ENCODE measurements at regions not wholly inside any gene's neighbourhood (a gene's known extent, or its start where the extent isn't known, plus 50 kb on each side); places are given as distances from the start of the nearest gene placed in this dataset.

DNA sequence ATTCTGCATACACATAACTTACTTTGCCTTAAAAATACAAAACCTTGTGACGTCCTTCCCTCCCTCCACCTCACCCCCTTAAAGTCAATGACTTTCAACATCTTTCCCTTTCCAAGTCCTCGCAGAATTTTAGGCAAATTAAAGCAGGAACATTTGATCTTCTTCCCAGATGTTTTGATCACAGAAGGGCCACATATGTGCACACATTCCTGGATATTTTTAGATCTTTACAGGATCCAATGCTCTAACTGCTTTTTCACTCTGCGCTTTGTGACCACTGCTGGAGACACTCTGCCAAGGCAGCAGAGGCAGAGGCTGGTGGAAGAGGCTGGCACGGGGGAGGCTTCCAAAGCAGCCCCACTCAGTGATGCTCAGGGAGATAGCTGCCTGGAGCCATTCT, 130.7 kb downstream of the SEC61B start:
- Histone ChIP-seq H3K4me1 (ENCODE audit: control insufficient read depth in 3 of 3, insufficient read depth in 2 of 3, low read depth in 1 of 3, low read length in 2 of 3) (no peaks in the 10 kb centered on the region), H3K27me3 (ENCODE audit: control insufficient read depth in 3 of 3, insufficient read depth in 3 of 3, low read length in 3 of 3) (peaks cover 0 to 4% (median 0%) of the 10 kb centered on the region in 3 donors), H3K4me3 (ENCODE audit: low read depth in 1 of 3, low read length in 3 of 3) (no peak overlapping the region), H3K36me3 (ENCODE audit: control insufficient read depth in 3 of 3, insufficient read depth in 2 of 3, low read depth in 1 of 3, low read length in 3 of 3) (no peaks in the 10 kb centered on the region), H3K27ac (ENCODE audit: low read depth in 1 of 3, low read length in 2 of 3) (no peak overlapping the region), H3K9me3 (ENCODE audit: control insufficient read depth in 2 of 2, insufficient read depth in 1 of 2, low read depth in 1 of 2, low read length in 1 of 2) (no peaks in the 10 kb centered on the region)
- FAIRE-seq (no peak), DNase-seq (no peak)
- 72 to 82% (median 74%) methylated on average over 4 of the region's 4 CpGs for WGBS, 3 donors

DNA sequence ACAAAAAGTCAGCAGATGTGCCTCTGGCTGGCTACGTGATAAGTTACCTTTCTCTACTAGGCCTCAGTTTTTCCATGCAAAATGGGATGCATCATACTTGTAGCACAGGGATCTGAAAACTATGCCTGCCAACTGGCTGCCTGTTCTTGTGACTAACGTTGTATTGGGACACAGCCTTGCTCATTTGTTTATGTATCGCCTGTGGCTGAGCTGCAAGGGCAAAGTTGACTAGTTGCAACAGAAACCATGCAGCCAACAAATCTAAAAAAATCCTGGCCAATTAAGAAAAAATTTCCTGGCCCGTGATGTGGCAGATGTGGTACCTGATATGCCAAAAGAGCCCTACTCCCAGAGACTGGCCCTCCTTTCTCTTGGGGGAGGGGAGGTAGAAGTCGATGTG, 131.3 kb downstream of the SEC61B start:
- 60 to 74% (median 62%) methylated on average over 5 of the region's 5 CpGs for WGBS, 3 donors
- Histone ChIP-seq H3K9me3 (ENCODE audit: control insufficient read depth in 2 of 2, insufficient read depth in 1 of 2, low read depth in 1 of 2, low read length in 1 of 2) (no peaks in the 10 kb centered on the region), H3K27me3 (ENCODE audit: control insufficient read depth in 3 of 3, insufficient read depth in 3 of 3, low read length in 3 of 3) (peaks cover 0 to 4% (median 0%) of the 10 kb centered on the region in 3 donors), H3K36me3 (ENCODE audit: control insufficient read depth in 3 of 3, insufficient read depth in 2 of 3, low read depth in 1 of 3, low read length in 3 of 3) (no peaks in the 10 kb centered on the region), H3K4me3 (ENCODE audit: low read depth in 1 of 3, low read length in 3 of 3) (no peak overlapping the region), H3K27ac (ENCODE audit: low read depth in 1 of 3, low read length in 2 of 3) (no peak overlapping the region), H3K4me1 (ENCODE audit: control insufficient read depth in 3 of 3, insufficient read depth in 2 of 3, low read depth in 1 of 3, low read length in 2 of 3) (no peaks in the 10 kb centered on the region)
- FAIRE-seq (no peak), DNase-seq (no peak)

DNA sequence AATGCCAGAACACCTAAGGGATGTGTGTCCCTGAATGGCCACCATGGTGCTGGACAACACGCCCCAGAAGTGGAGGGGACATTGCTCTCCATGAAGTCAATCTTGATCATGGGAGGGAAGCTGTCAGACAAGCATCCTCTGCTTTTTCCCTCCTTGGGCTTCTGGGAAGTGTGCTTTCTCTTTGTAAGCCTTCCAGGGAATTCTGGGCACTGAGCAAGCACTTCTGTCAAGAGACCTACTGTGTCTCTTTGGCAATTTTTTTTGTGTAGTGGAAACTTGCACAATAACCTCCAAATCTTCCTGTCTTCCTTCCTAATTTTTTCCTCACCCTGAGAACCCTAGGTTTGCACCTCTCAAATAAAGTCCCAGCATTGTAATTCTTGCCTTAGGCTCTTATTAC, 132.0 kb downstream of the SEC61B start:
- no peaks in the 10 kb centered on the region for H3K9me3 ChIP-seq (ENCODE audit: control insufficient read depth in 2 of 2, insufficient read depth in 1 of 2, low read depth in 1 of 2, low read length in 1 of 2)
- no peaks in the 10 kb centered on the region for H3K4me1 ChIP-seq (ENCODE audit: control insufficient read depth in 3 of 3, insufficient read depth in 2 of 3, low read depth in 1 of 3, low read length in 2 of 3)
- H3K36me3 ChIP-seq (ENCODE audit: control insufficient read depth in 3 of 3, insufficient read depth in 2 of 3, low read depth in 1 of 3, low read length in 3 of 3) = no peaks in the 10 kb centered on the region
- FAIRE-seq (no peak), DNase-seq (no peak)
- no peak overlapping the region for H3K27ac ChIP-seq (ENCODE audit: low read depth in 1 of 3, low read length in 2 of 3)
- no peak overlapping the region for H3K4me3 ChIP-seq (ENCODE audit: low read depth in 1 of 3, low read length in 3 of 3)
- WGBS, 3 donors = 73 to 88% (median 87%) methylated on average over 1 of the region's 1 CpG
- peaks cover 0 to 4% (median 2%) of the 10 kb centered on the region in 3 donors for H3K27me3 ChIP-seq (ENCODE audit: control insufficient read depth in 3 of 3, insufficient read depth in 3 of 3, low read length in 3 of 3)

DNA sequence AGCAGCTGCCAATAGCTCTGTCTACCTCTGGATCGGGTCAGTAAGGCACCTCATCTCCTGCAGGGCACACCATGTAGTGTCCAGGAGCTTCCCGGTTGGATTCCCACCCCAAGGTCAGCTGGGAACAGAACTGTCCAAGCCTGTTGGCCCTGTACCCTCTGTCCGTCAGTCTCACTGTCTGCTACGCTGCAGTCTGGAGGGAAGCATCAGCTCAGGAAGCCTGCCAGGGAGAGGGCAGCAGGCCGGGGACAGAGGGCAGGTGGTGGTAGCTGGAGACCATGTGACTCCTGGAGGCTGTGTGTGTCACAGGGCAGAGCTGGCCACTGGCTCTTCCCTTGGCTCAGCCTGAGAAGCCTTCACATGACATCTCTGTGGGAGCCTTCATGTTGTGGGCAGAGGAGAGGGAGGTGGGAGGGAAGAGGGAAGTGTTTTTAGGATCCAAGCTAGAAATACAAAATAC, 134.5 kb downstream of the SEC61B start:
- Histone ChIP-seq H3K4me3 (ENCODE audit: low read depth in 1 of 3, low read length in 3 of 3) (no peak overlapping the region), H3K27me3 (ENCODE audit: control insufficient read depth in 3 of 3, insufficient read depth in 3 of 3, low read length in 3 of 3) (peaks cover 0 to 12% (median 4%) of the 10 kb centered on the region in 3 donors), H3K27ac (ENCODE audit: low read depth in 1 of 3, low read length in 2 of 3) (no peak overlapping the region), H3K9me3 (ENCODE audit: control insufficient read depth in 2 of 2, insufficient read depth in 1 of 2, low read depth in 1 of 2, low read length in 1 of 2) (no peaks in the 10 kb centered on the region), H3K4me1 (ENCODE audit: control insufficient read depth in 3 of 3, insufficient read depth in 2 of 3, low read depth in 1 of 3, low read length in 2 of 3) (no peaks in the 10 kb centered on the region), H3K36me3 (ENCODE audit: control insufficient read depth in 3 of 3, insufficient read depth in 2 of 3, low read depth in 1 of 3, low read length in 3 of 3) (no peaks in the 10 kb centered on the region)
- no peak for FAIRE-seq
- 73 to 79% (median 74%) methylated on average over 5 of the region's 5 CpGs for WGBS, 3 donors
- no peak for DNase-seq

DNA sequence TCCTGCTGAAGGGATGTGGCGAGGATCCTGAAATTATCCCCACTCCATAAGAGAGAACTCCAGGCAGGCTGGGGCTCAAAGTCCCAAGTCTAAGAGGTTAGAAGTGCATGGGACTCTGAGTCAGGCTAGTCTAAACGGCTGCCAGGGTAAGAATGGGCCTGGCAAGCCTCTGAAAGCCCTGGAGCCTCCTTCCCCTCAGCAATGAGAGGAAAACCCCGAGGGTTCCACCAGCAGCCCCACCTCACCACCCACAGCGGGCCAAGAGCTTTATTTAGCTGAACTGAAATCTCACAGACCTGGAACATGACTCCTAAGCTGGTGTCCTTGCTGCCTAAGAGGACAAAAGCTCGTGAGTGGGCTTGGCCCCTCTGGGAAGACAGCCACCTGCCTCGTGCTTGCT, 135.5 kb downstream of the SEC61B start:
- no peak overlapping the region for H3K4me3 ChIP-seq (ENCODE audit: low read depth in 1 of 3, low read length in 3 of 3)
- H3K27ac ChIP-seq (ENCODE audit: low read depth in 1 of 3, low read length in 2 of 3) = no peak overlapping the region
- 40 to 53% (median 53%) methylated on average over 6 of the region's 6 CpGs for WGBS, 3 donors
- no peaks in the 10 kb centered on the region for H3K4me1 ChIP-seq (ENCODE audit: control insufficient read depth in 3 of 3, insufficient read depth in 2 of 3, low read depth in 1 of 3, low read length in 2 of 3)
- no peak for FAIRE-seq
- peaks cover 0 to 17% (median 4%) of the 10 kb centered on the region in 3 donors for H3K27me3 ChIP-seq (ENCODE audit: control insufficient read depth in 3 of 3, insufficient read depth in 3 of 3, low read length in 3 of 3)
- DNase-seq = peak; percentile 18 to 35
- no peaks in the 10 kb centered on the region for H3K9me3 ChIP-seq (ENCODE audit: control insufficient read depth in 2 of 2, insufficient read depth in 1 of 2, low read depth in 1 of 2, low read length in 1 of 2)
- no peaks in the 10 kb centered on the region for H3K36me3 ChIP-seq (ENCODE audit: control insufficient read depth in 3 of 3, insufficient read depth in 2 of 3, low read depth in 1 of 3, low read length in 3 of 3)

DNA sequence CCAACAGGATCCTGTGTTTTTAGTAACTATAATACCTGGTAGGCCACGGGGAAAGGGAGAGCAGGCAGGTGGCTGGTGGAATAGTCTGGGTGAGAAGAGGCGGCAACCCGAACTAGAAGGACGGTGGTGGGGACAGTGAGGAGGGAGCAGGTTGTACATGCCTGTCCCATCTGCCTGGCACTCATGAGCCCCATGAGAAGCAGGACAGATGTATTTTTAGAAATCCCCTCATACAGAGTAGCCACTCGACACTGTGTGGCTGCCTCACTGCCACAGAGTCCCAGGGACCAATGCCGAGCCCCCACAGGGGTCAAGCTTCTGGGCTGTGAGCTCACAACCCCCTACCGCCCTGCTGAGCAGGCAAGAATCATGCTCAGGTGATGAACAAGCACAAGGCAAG, 136.6 kb downstream of the SEC61B start:
- Histone ChIP-seq H3K27ac (ENCODE audit: low read depth in 1 of 3, low read length in 2 of 3) (no peak overlapping the region), H3K9me3 (ENCODE audit: control insufficient read depth in 2 of 2, insufficient read depth in 1 of 2, low read depth in 1 of 2, low read length in 1 of 2) (no peaks in the 10 kb centered on the region), H3K27me3 (ENCODE audit: control insufficient read depth in 3 of 3, insufficient read depth in 3 of 3, low read length in 3 of 3) (peaks cover 0 to 19% (median 4%) of the 10 kb centered on the region in 3 donors), H3K36me3 (ENCODE audit: control insufficient read depth in 3 of 3, insufficient read depth in 2 of 3, low read depth in 1 of 3, low read length in 3 of 3) (no peaks in the 10 kb centered on the region), H3K4me3 (ENCODE audit: low read depth in 1 of 3, low read length in 3 of 3) (no peak overlapping the region), H3K4me1 (ENCODE audit: control insufficient read depth in 3 of 3, insufficient read depth in 2 of 3, low read depth in 1 of 3, low read length in 2 of 3) (no peaks in the 10 kb centered on the region)
- FAIRE-seq (no peak), DNase-seq (no peak)
- WGBS, 3 donors = 93 to 94% (median 93%) methylated on average over 7 of the region's 7 CpGs

DNA sequence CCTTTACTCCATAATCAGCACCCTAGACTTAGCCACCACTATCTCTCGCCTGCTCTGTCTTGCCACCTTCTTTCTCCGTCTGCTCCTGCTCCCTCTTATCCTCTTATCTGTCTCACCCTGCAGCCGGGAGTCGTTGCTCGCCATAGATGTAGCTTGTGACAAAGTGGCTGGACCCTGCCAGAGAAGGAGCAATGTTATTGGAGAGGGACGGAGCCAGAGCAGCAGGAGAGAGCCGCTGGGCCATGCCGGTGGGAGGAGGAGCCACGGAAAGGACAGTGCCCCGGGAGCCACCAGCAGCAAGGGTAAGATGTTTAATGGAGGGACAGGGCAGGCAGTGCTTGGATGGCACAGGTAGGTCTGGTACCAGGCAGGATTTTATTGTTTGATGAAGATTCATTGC, 137.3 kb downstream of the SEC61B start:
- DNase-seq (no peak), FAIRE-seq (no peak)
- Histone ChIP-seq H3K9me3 (ENCODE audit: control insufficient read depth in 2 of 2, insufficient read depth in 1 of 2, low read depth in 1 of 2, low read length in 1 of 2) (no peaks in the 10 kb centered on the region), H3K36me3 (ENCODE audit: control insufficient read depth in 3 of 3, insufficient read depth in 2 of 3, low read depth in 1 of 3, low read length in 3 of 3) (no peaks in the 10 kb centered on the region), H3K4me1 (ENCODE audit: control insufficient read depth in 3 of 3, insufficient read depth in 2 of 3, low read depth in 1 of 3, low read length in 2 of 3) (no peaks in the 10 kb centered on the region), H3K27me3 (ENCODE audit: control insufficient read depth in 3 of 3, insufficient read depth in 3 of 3, low read length in 3 of 3) (peaks cover 0 to 22% (median 4%) of the 10 kb centered on the region in 3 donors), H3K4me3 (ENCODE audit: low read depth in 1 of 3, low read length in 3 of 3) (no peak overlapping the region), H3K27ac (ENCODE audit: low read depth in 1 of 3, low read length in 2 of 3) (no peak overlapping the region)
- WGBS, 3 donors = 29 to 48% (median 47%) methylated on average over 10 of the region's 10 CpGs

DNA sequence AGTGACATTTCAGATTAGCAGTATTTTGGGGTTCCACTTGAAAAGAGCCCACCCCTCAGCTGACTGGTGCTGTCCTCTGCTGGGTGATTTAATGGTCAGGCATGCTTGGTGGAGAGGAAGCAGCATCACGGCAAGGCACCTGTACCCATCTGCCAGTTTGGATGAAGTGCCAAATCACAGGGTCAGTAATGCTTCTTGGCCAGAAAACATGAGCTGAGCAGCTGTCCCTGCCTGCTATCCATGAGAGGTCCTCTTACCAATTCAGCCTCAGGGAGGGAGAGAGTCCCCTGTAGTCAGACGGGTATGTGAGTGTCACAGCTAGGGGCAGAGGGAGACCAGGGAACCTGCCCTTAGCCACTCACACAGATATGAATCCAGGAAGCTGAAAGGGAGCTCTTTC, 137.9 kb downstream of the SEC61B start:
- no peaks in the 10 kb centered on the region for H3K9me3 ChIP-seq (ENCODE audit: control insufficient read depth in 2 of 2, insufficient read depth in 1 of 2, low read depth in 1 of 2, low read length in 1 of 2)
- H3K4me3 ChIP-seq (ENCODE audit: low read depth in 1 of 3, low read length in 3 of 3) = no peak overlapping the region
- H3K27ac ChIP-seq (ENCODE audit: low read depth in 1 of 3, low read length in 2 of 3) = no peak overlapping the region
- DNase-seq (no peak), FAIRE-seq (no peak)
- H3K4me1 ChIP-seq (ENCODE audit: control insufficient read depth in 3 of 3, insufficient read depth in 2 of 3, low read depth in 1 of 3, low read length in 2 of 3) = no peaks in the 10 kb centered on the region
- peaks cover 0 to 22% (median 4%) of the 10 kb centered on the region in 3 donors for H3K27me3 ChIP-seq (ENCODE audit: control insufficient read depth in 3 of 3, insufficient read depth in 3 of 3, low read length in 3 of 3)
- 44 to 49% (median 44%) methylated on average over 2 of the region's 2 CpGs for whole genome bisulfite sequencing, 3 donors
- no peaks in the 10 kb centered on the region for H3K36me3 ChIP-seq (ENCODE audit: control insufficient read depth in 3 of 3, insufficient read depth in 2 of 3, low read depth in 1 of 3, low read length in 3 of 3)

DNA sequence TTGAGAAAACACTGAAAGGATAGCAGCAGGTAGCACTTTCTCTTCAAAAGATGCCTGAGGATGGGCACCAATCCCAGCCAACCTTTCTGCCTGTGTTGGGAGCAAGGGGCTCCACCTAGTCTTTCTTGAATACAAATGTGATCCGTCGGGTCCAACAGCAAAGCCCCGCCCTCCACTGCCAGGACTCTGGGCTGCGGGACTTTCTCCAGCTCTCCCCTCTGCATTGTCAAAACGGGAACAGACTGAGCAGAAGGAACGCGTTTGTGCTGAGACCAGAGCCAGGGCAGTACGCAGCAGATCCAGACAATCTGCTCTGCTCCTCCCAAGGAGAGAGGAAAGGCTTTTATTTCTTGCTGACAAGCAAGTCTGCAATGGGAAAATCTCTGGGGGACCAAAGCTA, 139.7 kb downstream of the SEC61B start:
- Histone ChIP-seq H3K27me3 (ENCODE audit: control insufficient read depth in 3 of 3, insufficient read depth in 3 of 3, low read length in 3 of 3) (peaks cover 0 to 19% (median 4%) of the 10 kb centered on the region in 3 donors), H3K27ac (ENCODE audit: low read depth in 1 of 3, low read length in 2 of 3) (no peak overlapping the region), H3K4me3 (ENCODE audit: low read depth in 1 of 3, low read length in 3 of 3) (no peak overlapping the region), H3K36me3 (ENCODE audit: control insufficient read depth in 3 of 3, insufficient read depth in 2 of 3, low read depth in 1 of 3, low read length in 3 of 3) (no peaks in the 10 kb centered on the region), H3K4me1 (ENCODE audit: control insufficient read depth in 3 of 3, insufficient read depth in 2 of 3, low read depth in 1 of 3, low read length in 2 of 3) (no peaks in the 10 kb centered on the region), H3K9me3 (ENCODE audit: control insufficient read depth in 2 of 2, insufficient read depth in 1 of 2, low read depth in 1 of 2, low read length in 1 of 2) (no peaks in the 10 kb centered on the region)
- DNase-seq (no peak), FAIRE-seq (no peak)
- 10 to 17% (median 14%) methylated on average over 8 of the region's 8 CpGs for WGBS, 3 donors
